HG02571 (cell line): ENCODE measurements at regions not wholly inside any gene's neighbourhood (a gene's known extent, or its start where the extent isn't known, plus 50 kb on each side); places are given as distances from the start of the nearest gene placed in this dataset.
"Not testable (repeated sequence)": the region's sequence is repeated elsewhere in the genome, so short reads cannot be mapped to it uniquely, and the experiment has no call there.

Source experiments
- ATAC-seq: cut with Tn5 transposase; IDR thresholded peaks from one replicate; pipeline ENCODE4 v1.9.1; 2021; ENCODE audit warnings: mild to moderate bottlenecking, moderate library complexity; ENCODE audit not compliant: unreplicated experiment

DNA sequence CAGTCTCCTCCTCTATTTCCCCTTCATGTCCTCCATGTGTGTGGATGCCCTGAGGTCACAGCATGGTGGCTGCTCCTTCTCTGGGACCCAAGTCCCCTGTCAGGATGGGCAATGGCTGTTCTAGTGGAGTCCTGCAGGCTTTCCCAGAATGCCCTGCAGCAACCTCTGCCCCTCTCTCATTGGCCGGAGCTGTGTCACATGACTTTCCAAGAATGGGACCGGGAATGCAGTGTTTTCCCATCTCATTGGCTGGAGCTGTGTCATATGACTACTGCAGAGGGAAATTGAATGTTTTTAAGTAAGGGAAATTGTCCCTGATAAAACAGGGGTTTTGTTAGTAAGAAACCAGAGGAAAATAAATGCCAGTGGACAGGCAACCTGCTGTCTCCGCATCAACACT lies 365.9 kb downstream of the PTPRU start:
- no peak for ATAC-seq

DNA sequence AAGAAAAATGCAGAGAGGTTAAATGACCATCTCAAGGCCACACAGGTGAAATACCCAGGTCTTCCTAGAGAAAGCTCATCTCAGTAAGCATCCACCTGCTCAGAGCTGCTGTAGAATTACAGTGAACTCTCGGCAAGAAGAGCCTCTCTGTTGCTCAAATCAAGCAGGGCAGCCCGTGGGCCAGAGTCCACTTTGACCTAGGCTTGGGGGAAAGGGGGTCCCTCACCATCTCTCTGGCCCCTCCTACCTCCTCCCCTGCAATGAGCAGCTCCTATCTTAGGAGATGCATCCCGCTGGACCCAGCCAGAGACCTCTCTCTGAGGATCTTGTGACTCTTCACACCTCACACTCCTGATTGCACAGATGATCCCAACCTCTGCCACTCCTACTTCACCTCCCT lies 364.7 kb downstream of the PTPRU start:
- ATAC-seq = no peak

DNA sequence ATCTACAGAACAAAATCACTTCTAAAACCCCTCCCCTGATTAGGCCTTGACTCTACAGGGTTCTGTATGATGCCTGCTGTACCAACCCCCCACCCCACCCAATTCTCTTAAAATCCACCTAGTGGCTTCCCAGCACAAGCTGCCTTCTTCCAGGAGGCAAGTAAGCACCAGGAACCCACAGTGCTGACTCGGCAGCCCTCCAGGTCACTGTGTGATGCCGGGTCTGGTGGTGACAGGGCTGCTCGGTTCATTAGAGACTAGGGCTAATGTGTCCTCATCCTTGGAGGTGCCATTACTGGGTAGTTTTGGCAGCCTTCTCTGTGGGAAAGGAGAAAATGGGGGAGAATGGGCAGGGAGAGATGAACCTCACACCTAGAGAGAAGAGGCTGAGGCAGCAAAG lies 363.5 kb downstream of the PTPRU start:
- no peak for ATAC-seq

DNA sequence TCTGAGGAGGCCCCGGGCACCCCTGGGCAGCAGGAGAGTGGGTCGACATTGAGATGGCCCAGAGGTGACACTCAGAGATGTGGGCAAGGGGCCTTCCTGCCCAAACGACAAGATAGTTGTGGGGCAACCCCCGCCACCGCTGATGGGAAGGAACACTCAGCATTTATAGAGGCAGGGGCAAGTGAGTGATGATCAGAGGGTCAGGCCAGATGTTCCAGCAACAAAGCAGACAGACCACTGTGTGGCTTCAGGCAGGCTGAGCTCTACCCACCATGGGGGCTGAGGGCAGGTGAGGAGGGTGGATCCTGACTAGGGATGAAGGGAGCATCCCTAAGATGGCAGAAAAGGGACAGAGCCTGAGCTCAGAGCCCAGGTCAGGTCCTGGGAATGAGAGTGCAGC lies 362.7 kb downstream of the PTPRU start:
- ATAC-seq = no peak

DNA sequence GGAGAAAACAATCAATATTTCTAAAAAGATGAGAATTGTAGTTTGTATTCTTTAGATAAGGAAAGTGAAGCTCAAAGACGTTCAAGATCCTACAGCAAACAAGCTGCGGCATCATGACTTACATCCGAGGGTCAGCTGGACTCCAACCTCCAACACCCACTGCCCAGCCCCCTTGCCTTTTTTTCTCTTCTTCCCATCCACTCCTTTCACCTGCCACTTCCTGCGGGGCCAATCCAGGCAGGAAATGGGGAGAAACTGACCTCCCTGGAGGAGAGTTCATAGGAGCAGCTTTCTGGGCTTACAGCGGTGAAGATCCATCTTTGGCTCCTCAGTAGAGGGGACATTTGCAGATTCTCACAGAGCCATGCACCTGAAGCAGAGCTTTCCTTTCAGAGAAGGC lies 361.5 kb downstream of the PTPRU start:
- ATAC-seq = no peak

DNA sequence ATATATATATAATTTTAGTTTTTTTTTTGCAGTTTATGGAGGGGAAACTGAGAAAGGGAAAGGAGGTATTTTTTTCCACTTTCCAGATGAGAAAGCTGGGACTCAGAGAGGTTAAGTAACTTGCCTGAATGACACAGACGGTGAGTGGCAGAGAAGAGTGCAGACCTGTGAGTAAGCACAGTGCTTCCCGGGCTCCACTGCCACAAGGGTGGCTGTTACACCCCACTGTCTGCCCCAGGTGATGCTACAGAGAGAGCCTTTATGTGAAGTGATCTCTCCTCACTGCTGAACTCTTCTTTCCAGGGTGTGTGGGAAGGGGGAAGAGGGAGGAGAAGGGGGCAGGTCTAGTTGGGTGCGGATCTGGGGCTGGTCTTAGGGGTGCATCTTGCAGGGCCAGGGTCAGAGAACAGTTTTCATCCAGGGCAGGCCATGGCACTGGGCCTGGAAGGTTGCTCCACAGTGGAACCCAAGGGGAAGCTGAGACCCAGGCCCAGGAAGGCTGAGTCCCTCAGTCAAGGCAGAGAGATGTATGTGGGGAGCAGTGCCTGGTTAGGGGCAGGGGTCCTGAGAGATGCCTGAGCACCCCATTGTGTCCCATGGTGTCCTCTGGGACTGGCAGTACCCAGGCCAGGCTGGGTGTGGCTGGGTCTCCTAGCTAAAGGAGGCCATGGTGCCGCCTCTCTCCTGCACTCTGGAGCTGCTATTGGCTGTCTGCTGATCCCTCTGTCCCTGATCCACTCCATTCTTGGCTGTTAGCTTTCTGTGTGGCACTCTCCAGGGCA lies 357.5 kb downstream of the PTPRU start:
- no peak for ATAC-seq

DNA sequence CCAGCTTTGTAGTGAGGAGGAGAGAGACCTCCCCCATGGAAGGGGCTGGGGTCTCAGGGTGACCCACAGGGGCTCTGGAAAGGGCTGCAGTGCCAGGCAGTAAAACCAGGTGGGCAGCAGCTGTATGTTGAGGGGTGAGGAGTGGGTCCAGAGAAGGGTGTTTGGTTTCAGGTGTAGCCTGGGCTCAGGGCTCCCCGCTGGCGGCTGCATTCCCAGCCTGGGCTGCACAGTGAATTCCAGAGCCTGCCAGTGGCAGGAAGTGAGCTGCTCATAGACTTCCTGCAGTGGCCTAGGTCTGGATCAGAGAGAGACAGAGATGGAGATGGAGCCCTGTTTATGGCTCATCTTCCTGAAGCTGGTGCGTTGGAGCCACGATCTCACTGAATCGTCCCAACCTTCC lies 356.4 kb downstream of the PTPRU start:
- no peak for ATAC-seq

DNA sequence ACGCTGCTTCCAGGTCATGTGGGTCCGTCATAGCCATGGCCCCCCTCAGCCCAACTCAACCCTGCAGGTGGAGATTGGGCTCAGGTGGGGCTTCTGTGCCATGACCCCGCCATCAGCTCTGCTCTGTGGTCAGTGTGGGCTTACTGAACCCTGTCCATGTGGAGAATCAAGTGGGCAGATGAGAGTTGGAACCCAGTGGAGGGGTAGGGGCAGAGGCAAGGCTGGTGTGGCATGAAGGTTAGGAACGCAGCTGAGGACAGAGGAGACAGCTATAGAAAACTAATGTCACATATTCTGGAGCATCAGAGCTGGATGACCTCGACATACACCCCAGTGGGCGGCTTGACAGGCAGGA lies 355.9 kb downstream of the PTPRU start:
- ATAC-seq = no peak

DNA sequence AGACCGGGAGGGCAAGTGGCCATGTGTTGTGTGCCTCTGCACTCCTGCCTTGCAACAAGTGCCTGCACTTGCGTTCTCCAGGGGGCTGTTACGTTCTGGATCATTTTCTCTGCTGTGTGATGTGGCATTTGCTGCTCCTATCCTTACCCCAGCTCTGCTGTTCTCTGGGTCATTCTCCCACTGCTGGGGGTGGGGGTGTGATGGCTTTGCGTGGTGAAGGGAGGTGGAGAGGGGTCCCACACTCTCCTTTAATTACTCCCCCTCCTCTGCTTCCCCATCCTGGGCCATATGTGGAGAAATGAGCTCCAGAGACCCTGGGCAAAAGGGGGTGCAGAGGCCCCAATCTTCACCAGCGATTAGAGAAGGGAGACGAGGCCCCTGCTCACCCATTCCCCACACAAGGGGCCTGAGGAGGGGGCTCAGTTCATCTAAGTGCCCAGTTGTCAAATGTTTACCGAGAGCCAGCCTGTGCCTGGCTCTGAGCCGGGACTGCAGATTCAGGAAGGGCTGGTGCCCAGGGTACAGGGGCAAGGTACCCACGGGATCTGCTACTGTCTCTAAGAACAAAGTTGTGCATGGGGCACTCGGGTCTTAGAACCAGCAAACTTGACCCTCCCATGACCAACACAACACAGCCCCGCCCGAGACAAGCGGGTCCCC lies 355.4 kb downstream of the PTPRU start:
- no peak for ATAC-seq

DNA sequence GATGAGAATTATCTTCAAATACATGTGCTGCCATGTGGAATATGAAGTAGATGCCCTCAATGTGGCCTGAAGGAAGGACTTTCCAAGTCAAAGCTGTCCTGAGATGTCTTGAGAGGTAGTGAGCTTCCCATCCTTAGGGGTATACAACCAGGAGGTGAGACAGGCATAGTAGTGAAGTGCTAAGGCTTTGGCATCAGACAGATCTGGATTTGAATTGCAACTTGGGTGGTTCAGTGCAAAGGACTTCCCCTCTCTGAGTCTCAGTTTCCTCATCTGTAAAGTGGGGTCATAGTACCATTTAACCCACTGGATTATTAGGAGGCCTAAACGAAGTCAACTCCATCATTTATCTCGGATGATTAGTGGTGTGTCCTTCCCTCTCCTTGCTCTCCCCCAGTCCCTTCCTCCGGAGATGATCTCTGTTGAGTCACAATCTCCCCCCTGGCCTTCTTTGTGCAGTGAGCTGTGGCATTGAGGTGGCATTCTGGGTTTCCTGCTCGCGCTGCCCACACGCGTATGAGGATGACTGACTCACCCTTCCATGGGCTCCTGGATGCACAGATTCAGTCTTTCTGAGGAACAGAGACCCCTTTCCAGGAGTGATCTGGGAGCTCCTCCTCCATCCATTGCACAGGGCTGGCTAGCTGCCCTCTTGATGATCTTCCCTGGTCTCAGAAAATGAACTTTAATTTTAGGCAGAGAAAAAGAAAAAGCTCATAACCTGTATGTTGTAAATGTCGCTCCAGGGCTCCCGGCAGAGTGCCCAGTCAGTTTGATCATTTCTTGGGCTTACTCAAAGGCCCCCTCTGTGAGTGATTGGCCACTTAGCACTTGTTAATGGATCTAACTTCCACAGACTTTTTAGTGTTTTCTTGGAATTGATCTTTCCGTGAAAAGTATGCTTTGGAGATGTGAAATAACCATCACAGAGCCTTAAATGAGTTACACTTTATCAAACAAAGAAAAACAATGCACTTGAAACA lies 354.6 kb downstream of the PTPRU start:
- ATAC-seq = no peak

DNA sequence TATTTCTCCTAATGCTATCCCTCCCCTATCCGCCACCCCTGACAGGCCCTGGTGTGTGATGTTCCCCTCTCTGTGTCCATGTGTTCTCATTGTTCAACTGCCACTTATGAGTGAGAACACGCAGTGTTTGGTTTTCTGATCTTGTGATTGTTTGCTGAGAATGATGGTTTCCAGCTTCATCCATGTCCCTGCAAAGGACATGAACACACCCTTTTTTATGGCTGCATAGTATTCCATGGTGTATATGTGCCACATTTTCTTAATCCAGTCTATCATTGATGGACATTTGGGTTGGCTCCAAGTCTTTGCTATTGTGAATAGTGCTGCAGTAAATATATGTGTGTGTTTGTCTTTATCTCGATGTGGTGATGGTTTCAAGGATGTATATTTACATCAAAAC lies 353.4 kb downstream of the PTPRU start:
- ATAC-seq = not testable (repeated sequence)

DNA sequence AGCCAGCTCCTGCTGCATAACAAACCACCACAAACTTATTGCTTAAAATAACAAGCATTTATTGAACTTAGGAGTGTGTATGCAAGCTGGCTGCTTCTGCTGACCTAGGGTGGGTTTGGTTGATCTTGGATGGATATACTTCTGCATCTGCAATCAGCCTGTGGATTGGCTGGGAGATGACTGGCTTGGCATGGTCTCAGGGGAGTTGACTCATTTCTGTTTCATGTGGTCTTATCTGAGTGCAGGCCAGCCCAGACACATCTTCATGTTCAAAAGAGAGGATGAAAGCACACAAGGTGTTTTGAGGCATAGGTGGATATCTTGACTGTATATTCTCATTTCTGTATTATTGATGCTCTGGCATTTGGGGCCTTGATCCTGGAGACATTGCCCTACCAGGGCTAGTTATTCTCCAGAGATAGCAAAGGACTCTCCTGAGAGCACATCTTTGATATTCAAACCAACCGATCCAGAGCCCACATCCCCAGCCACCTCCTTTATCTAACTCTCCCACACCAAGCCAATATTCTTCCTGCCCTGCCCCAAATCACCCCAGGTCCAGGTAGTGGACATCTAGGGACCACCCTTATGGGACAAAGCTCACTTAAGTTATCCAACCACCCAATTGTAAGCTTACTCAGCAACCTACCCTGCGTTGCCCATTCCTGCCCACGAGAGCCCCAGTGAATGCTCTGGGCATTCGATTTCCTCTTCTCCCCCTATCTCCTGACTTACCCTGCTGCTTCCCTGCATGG lies 350.8 kb downstream of the PTPRU start:
- no peak for ATAC-seq

DNA sequence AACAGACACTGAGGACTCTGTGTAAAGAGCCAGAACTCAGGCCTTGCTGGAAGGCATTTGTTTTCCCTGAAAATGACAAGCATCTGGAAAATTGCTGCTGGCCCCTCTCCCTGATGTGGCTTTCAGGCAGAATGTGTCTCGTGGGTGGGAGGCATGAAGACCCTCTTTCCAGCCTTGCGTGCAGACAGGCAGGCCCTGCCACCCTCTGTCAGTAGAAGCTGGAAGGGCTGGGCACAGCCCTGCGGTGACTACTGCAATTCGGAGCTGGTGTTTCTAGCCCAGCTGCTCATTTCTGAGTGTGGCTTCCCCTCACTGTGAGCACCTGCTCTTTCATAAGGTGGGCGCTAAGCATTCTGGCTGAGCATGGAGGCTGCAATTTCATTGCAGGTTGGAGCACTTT lies 349.9 kb downstream of the PTPRU start:
- no peak for ATAC-seq

DNA sequence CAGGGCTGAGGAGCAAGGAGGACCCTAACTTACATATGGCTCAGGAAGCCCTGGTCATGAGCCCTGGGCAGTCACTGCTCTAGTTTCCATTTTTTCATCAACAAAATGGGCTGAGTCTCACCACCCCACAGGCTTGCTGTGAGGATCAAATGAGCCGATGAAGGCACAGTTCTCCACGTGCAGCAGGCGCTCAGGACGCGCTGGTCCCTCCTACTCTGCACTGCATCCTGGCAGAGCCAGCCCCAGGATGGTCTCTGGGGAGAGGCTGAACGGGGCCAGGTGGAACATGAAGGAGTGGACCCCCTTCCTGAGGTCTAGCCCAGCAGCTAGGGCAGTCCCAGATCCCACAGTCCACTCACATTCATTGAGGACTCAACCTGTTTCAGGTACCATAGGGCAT lies 349.3 kb downstream of the PTPRU start:
- ATAC-seq = no peak

DNA sequence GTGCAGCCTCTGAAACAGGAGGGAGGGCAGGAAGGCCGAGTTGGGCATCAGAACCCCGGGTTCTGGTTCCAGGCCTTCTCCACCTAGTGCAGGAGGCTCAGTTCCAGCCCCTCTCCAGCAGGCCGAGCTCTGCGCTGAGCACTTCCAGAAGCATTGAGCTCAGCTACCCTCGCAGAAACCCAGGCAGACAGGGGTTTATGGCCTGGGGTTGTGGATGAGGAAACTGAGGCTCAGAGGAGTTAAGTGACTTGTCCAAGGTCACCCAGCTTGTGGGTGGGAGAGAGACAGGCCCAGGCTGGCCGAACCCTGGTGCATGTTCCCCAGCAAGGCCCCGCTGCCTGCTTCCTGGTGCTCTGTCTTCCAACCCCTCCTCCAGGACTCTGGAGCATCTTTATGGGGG lies 348.9 kb downstream of the PTPRU start:
- ATAC-seq = no peak

DNA sequence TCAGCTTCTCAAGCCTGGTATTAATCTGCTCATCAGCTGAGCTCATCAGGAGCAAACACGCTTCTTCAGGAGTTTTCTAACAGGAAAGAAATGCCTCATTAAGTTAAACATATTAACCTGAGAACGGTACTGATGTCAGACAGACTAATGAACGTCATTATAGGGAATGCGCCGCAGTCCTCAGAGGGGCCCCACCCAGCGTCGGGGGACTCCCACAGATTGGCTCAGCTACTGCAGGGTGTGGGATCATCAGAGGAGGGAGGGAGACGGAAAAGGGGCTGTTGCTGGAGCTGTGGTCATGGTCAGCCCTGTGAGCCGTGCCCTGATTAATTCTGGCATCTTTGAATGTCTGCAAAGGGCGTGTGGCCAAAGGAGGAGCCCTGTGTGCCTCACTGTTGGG lies 348.5 kb downstream of the PTPRU start:
- ATAC-seq = no peak

DNA sequence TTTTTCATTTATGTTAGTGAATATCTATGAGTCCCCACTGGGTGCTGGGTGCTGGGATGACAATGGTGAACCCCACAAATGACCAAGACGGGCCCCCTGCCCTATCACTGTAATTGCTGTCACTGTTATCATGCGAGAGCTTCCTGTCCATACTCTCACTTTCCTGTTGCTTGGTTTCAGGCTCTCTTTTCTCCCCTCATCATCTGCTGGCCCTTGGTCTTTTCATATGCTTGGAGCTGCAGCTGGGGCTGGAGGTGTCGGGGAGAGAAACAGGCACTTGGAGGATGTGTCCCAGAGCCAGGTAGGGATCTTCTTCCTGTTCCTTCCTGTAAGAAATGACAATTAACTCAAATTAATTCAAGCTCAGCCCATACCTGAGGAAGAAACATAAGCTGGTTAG lies 348.0 kb downstream of the PTPRU start:
- no peak for ATAC-seq

DNA sequence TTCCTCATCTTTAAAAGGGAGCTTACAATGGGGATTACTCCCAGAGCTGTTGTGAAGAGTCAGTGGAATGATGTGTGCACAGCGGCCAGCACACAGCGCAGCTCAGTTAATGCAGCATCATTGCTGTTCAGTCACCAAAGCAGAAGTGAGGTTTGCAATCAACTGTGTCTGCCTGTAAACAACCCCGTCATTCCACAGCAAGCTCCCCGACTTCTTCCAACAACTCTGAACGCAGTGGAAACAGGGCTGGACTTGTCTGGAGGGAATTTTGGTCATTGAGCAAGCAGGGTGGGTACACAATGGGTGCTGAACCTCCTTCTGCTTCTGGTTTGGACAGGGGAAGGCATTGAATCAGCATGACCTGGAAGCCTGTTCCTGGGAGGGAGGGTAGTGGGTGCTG lies 347.4 kb downstream of the PTPRU start:
- no peak for ATAC-seq

DNA sequence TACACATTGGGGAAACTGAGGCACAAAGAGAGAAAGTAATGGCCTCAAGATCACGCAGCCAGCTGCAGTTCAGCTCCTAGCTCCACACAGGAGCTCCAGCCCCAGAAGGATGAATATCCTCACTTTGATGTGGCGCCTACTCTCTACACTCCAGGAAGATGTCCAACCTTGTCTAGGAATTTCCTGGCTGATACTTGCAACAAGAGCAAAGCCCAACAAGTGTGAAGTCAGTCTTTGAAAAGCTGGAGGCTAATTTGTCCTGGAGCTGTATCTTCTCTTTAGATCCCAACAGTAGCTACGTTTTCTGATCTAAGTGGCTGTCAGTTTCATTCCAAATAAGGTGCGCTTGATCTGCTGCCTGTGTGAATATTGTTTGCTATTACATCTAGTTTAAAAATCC lies 344.9 kb downstream of the PTPRU start:
- no peak for ATAC-seq

DNA sequence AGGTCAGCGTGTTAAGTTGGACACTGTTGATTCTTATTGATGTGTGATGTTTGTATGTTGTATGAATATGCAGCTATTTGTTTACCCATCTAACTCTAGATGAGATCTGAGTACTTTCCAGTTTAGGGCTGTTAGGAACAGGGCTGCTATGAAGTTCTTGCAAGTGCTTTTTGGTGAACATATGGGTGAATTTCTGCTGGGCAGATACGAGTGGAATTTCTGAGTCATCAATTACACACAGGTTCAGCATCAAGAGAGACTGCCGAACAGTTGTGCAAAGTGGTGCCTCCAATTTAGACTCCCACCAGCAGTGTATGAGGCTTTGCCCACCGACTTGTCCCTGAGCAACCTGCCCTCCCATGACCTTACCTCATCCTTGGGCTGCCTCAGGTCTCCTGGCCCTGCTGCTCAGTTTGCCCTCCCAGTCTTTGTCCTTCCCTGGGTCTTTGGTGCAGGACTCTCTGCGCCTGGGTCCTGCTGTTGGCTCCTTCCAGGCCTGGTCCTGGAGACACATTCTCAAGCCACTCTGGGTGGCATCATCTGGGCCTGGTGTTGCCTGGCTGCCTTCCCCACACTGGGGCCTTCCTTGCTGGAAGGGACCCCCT lies 343.6 kb downstream of the PTPRU start:
- ATAC-seq = no peak

DNA sequence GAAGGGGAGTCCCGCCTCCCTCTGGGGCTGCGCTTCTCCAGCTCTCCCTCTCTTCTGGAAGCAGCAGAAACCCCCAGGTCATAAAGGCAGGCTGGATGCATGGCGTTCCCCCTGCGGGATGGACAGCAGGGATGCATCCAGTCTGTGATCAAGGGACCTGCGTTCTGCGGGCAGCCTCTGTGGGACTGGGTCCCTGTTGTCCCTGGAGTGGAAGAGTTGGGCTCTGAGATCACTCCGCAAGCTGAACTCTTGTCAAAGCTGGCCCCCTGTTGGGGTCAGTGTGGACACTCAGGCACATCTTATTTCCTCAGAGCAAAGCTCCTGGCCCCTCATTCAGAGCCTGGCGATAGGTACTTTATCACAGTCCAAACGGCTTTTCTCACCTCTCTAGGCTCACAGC lies 341.2 kb downstream of the PTPRU start:
- no peak for ATAC-seq
